GM12878 (cell line): ENCODE measurements at regions not wholly inside any gene's neighbourhood (a gene's known extent, or its start where the extent isn't known, plus 50 kb on each side); places are given as distances from the start of the nearest gene placed in this dataset.

Experiments
- ATAC-seq: fragments of 200-7000 bp; cut with Tn5 transposase; 3 replicates; pipeline ENCODE4 v1.9.1; 2020; ENCODE audit warnings: mild to moderate bottlenecking, moderate library complexity
- BruUV-seq: library from RNA; stranded (reverse); fragments of 400-500 nt; replicated peaks from 2 replicates; lab custom pipeline; 2021; lab: Mats Ljungman, UMichigan
- CTCF ChIA-PET: fragments of 300-600 bp; sonication (Branson Sonifier 250); formaldehyde crosslinking; extraction: SDS; loops from one replicate; lab custom pipeline; 2021; ENCODE audit warnings: inconsistent platforms; lab: Yijun Ruan, JAX
- POLR2A ChIA-PET: fragments of 350-600 bp; formaldehyde crosslinking; extraction: SDS; loops from one replicate; lab custom pipeline; 2021; ENCODE audit warnings: inconsistent platforms; lab: Charles Lee
- RAD21 ChIA-PET: fragments of 300-600 bp; sonication (Branson Sonifier 250); formaldehyde crosslinking; loops from one replicate; lab custom pipeline; 2023; ENCODE audit warnings: antibody characterized with exemption; ENCODE audit not compliant: unreplicated experiment; lab: Charles Lee
- SMC1A ChIA-PET: fragments of 300-600 bp; sonication (Branson Sonifier 250); formaldehyde crosslinking; loops from one replicate; lab custom pipeline; 2023; ENCODE audit not compliant: unreplicated experiment, uncharacterized antibody; lab: Charles Lee
- DNase-seq: peaks from one replicate; pipeline ENCODE4 v3.0.0-alpha.2; 2011; ENCODE audit warnings: low read depth, low spot score
- FAIRE-seq: peaks from 3 replicates; lab custom pipeline; 2011; peaks lifted over from hg19 to GRCh38; lab: Jason Lieb, UNC
- H2AFZ ChIP-seq: 2 replicates; pipeline ENCODE4 v1.6.0; 2011; ENCODE audit warnings: low read depth, low read length, control low read depth; ENCODE audit not compliant: control insufficient read depth
- H3K27ac ChIP-seq: 2 replicates; pipeline ENCODE4 v1.5.1; 2011; ENCODE audit warnings: control low read depth; ENCODE audit not compliant: control insufficient read depth, insufficient read depth
- H3K27me3 ChIP-seq, 2 experiments: replicated peaks in 1 of 2; 2 replicates each; pipeline versions ENCODE4 v1.6.0 to v1.6.1; 2011; ENCODE audit warnings: low read length in 1 of 2; ENCODE audit not compliant: control insufficient read depth in 2 of 2, insufficient read depth in 2 of 2
- H3K36me3 ChIP-seq, 2 experiments: 2 replicates each; pipeline ENCODE4 v1.5.1; 2011; ENCODE audit warnings: low read length in 1 of 2; ENCODE audit not compliant: control insufficient read depth in 2 of 2, insufficient read depth in 2 of 2
- H3K4me1 ChIP-seq: 2 replicates; pipeline ENCODE4 v1.6.1; 2011; ENCODE audit warnings: mild to moderate bottlenecking, low read length, moderate library complexity, mixed read lengths; ENCODE audit not compliant: control insufficient read depth, insufficient read depth
- H3K4me2 ChIP-seq: 2 replicates; pipeline ENCODE4 v1.6.0; 2011; ENCODE audit warnings: control low read depth; ENCODE audit not compliant: control insufficient read depth, insufficient read depth
- H3K4me3 ChIP-seq: fragments of 200-600 bp; sonication (generic); 2 replicates; pipeline ENCODE4 v1.5.1; 2016
- H3K79me2 ChIP-seq: 2 replicates; pipeline ENCODE4 v1.6.0; 2011; ENCODE audit warnings: low read length; ENCODE audit not compliant: control insufficient read depth, insufficient read depth
- H3K9ac ChIP-seq: 2 replicates; pipeline ENCODE4 v1.8.0; 2011; ENCODE audit warnings: low read length, control low read depth, mixed read lengths; ENCODE audit not compliant: control insufficient read depth, insufficient read depth
- H3K9me3 ChIP-seq: replicated peaks from 3 replicates; pipeline ENCODE4 v1.5.1; 2011; ENCODE audit warnings: mild to moderate bottlenecking, low read length; ENCODE audit not compliant: control insufficient read depth, insufficient read depth
- H4K20me1 ChIP-seq: 2 replicates; pipeline ENCODE4 v1.6.0; 2011; ENCODE audit not compliant: control insufficient read depth, insufficient read depth
- CHD2 ChIP-seq: IDR thresholded peaks from 2 replicates; pipeline ENCODE4 v1.6.1; 2011; ENCODE audit warnings: low read depth, low read length, improper control_type of control experiment, borderline replicate concordance
- EED ChIP-seq: sonication (generic); IDR thresholded peaks from 2 replicates; pipeline ENCODE4 v1.6.1; 2016; ENCODE audit warnings: antibody characterized with exemption, low read depth
- ETV6 ChIP-seq, 2 experiments: fragments of 450-650 bp in 1 of 2; IDR thresholded peaks in 1 of 2; conservative IDR thresholded peaks in 1 of 2; 2 replicates each; pipeline ENCODE4 v1.6.1; 2014; ENCODE audit warnings: antibody characterized with exemption in 1 of 2, borderline replicate concordance in 1 of 2, low read depth in 1 of 2, mild to moderate bottlenecking in 1 of 2, moderate library complexity in 1 of 2
- FOS ChIP-seq: IDR thresholded peaks from 3 replicates; pipeline ENCODE4 v1.6.1; 2011; ENCODE audit warnings: borderline replicate concordance; ENCODE audit not compliant: insufficient read length; ENCODE audit errors: extremely low read depth
- FOXK2 ChIP-seq: fragments of 450-650 bp; IDR thresholded peaks from 2 replicates; pipeline ENCODE4 v1.6.1; 2017; ENCODE audit warnings: mild to moderate bottlenecking, moderate library complexity
- IKZF2 ChIP-seq, 2 experiments: fragments of 450-650 bp; IDR thresholded peaks; 2 replicates each; pipeline ENCODE4 v1.6.1; 2017; ENCODE audit warnings: mild to moderate bottlenecking in 2 of 2, moderate library complexity in 2 of 2
- NFIC ChIP-seq: IDR thresholded peaks from 2 replicates; pipeline ENCODE4 v1.6.1; 2012; ENCODE audit warnings: low read depth, mild to moderate bottlenecking, inconsistent platforms, low read length, moderate library complexity
- SKIL ChIP-seq: fragments of 450-650 bp; IDR thresholded peaks from 2 replicates; pipeline ENCODE4 v1.6.1; 2017; ENCODE audit warnings: mild to moderate bottlenecking, low read depth, inconsistent platforms; ENCODE audit not compliant: poor library complexity, severe bottlenecking
- ZBTB11 ChIP-seq: fragments of 450-650 bp; formaldehyde crosslinking; IDR thresholded peaks from 2 replicates; pipeline ENCODE4 v1.5.0; 2022; ENCODE audit warnings: mild to moderate bottlenecking, missing genetic modification characterization
- ZBTB40 ChIP-seq: fragments of 450-650 bp; IDR thresholded peaks from 2 replicates; pipeline ENCODE4 v1.6.1; 2016; ENCODE audit warnings: mild to moderate bottlenecking, moderate library complexity, borderline replicate concordance
- WGBS: methylation state at CpG from one replicate; pipeline ENCODE4 v1.1.6; 2016; ENCODE audit warnings: low lambda C conversion rate; ENCODE audit not compliant: insufficient replicate concordance, insufficient coverage; ENCODE audit errors: missing lambda C conversion rate; 5-methylcytosine and 5-hydroxymethylcytosine counted together
- in situ Hi-C: fragments of 300-500 bp; cut with MboI; formaldehyde crosslinking; loops from 9 replicates; pipeline ENCODE4 v1.14.3; 2018; ENCODE audit warnings: mixed read lengths
- intact Hi-C: fragments of 100-400 bp; cut with micrococcal nuclease; formaldehyde crosslinking; loops from one replicate; pipeline ENCODE4 v1.14.2; 2022; ENCODE audit not compliant: unreplicated experiment

GRCh38 chr20:43799150-43799711, 72.4 kb upstream of the GTSF1L start:
- ATAC-seq: peak; percentile 88
- TF ChIP-seq EED (peak; percentile 64; the same call in 1 of the 2 replicates), ETV6 (conservative IDR thresholded peaks at IDR 0.05 in 1 of 2, IDR thresholded peaks at IDR 0.05 in 1 of 2; ENCODE audit: borderline replicate concordance in 1 of 2, low read depth in 1 of 2) (peak in 1 of 2 experiments; percentile 47; a peak in 1 of 4 replicates), NFIC (0 out of 2 replicates have a peak, but pooled peaks have one; percentile 18), CHD2 (0 out of 2 replicates have a peak, but pooled peaks have one; percentile 17), ZBTB11 (CRISPR knock-in tag) (no peak), FOS (no peak), ZBTB40 (no peak), FOXK2 (no peak), IKZF2 (IDR thresholded peaks at IDR 0.05) (peak; percentile 20 to 21; a peak in 2 of 4 replicates), SKIL (no peak)

More at GRCh38 chr20:43799150-43799711, 72.4 kb upstream of the GTSF1L start:
- H3K36me3 ChIP-seq: no peaks in the 10 kb centered on the region
- no peaks in the 10 kb centered on the region; the same call in 1 of the 3 replicates for H3K9me3 ChIP-seq
- in situ Hi-C loops: no loop called here
- CTCF ChIA-PET: interaction anchor here (0.7 to 1.7 kb wide), 5 partner anchors 11 to 49 kb away, joined by 4 to 5 read pairs (median 4); no protein-coding TSS in a partner anchor
- H3K27ac ChIP-seq: peak overlapping the region; percentile 7; the same call in 1 of the 2 replicates
- peak overlapping the region; percentile 0; the same call in 1 of the 2 replicates for H3K4me2 ChIP-seq
- intact Hi-C loops: no loop called here
- peaks cover 23% of the 10 kb centered on the region for H3K4me1 ChIP-seq
- SMC1A ChIA-PET: interaction anchor here (0.6 to 2.1 kb wide), 9 partner anchors 9 to 78 kb away, joined by 3 to 10 read pairs (median 5); no protein-coding TSS in a partner anchor
- RAD21 ChIA-PET: interaction anchor here (1.7 kb wide), 3 partner anchors 11 to 47 kb away, joined by 4 to 12 read pairs (median 7); no protein-coding TSS in a partner anchor
- no peaks in the 10 kb centered on the region for H4K20me1 ChIP-seq
- H2AFZ ChIP-seq: peak overlapping the region; percentile 20; the same call in 1 of the 2 replicates
- no peak overlapping the region for H3K4me3 ChIP-seq
- no peaks in the 10 kb centered on the region for H3K27me3 ChIP-seq
- WGBS: 8% methylated on average over 11 of the region's 11 CpGs
- FAIRE-seq (peak; percentile 27), DNase-seq (no peak)
- POLR2A ChIA-PET: interaction anchor here (0.7 kb wide), 2 partner anchors 9 to 197 kb away, joined by 3 to 8 read pairs; no protein-coding TSS in a partner anchor
- H3K79me2 ChIP-seq: no peaks in the 10 kb centered on the region
- BruUV-seq: no TSS peak
- H3K9ac ChIP-seq: no peak overlapping the region
